Liver (tissue), 3 donors: ENCODE measurements at regions not wholly inside any gene's neighbourhood (a gene's known extent, or its start where the extent isn't known, plus 50 kb on each side); places are given as distances from the start of the nearest gene placed in this dataset.

Experiments
- EGR1 ChIP-seq, 2 donors: IDR thresholded peaks; 2 replicates each; pipeline ENCODE4 v1.6.1; 2016 to 2018; ENCODE audit warnings: antibody characterized with exemption in 2 of 2, low read depth in 2 of 2
- GABPA ChIP-seq, 2 donors: IDR thresholded peaks in 1 of 2; conservative IDR thresholded peaks in 1 of 2; 2 replicates each; pipeline ENCODE4 v1.6.1; 2016; ENCODE audit warnings: antibody characterized with exemption in 2 of 2, mild to moderate bottlenecking in 1 of 2, moderate library complexity in 1 of 2
- HNF4A ChIP-seq, 2 donors: conservative IDR thresholded peaks; 2 replicates each; pipeline ENCODE4 v1.6.1; 2016; ENCODE audit warnings: antibody characterized with exemption in 2 of 2, mild to moderate bottlenecking in 2 of 2
- JUND ChIP-seq, 2 donors: IDR thresholded peaks; 2 replicates each; pipeline ENCODE4 v1.6.1; 2016; ENCODE audit warnings: antibody characterized with exemption in 2 of 2
- RAD21 ChIP-seq, 2 donors: IDR thresholded peaks; 2 replicates each; pipeline ENCODE4 v1.6.1; 2016; ENCODE audit warnings: antibody characterized with exemption in 2 of 2, mild to moderate bottlenecking in 2 of 2
- SP1 ChIP-seq: IDR thresholded peaks from 2 replicates; pipeline ENCODE4 v1.6.1; 2018; ENCODE audit warnings: antibody characterized with exemption, mild to moderate bottlenecking
- TAF1 ChIP-seq: conservative IDR thresholded peaks from 2 replicates; pipeline ENCODE4 v1.6.1; 2016; ENCODE audit warnings: antibody characterized with exemption, mild to moderate bottlenecking
- YY1 ChIP-seq: IDR thresholded peaks from 2 replicates; pipeline ENCODE4 v1.6.1; 2016; ENCODE audit warnings: antibody characterized with exemption, mild to moderate bottlenecking
- TF ChIP-seq, protein P1 (sequence below): IDR thresholded peaks from 2 replicates; pipeline ENCODE4 v1.6.1; 2016; ENCODE audit warnings: antibody characterized with exemption
- TF ChIP-seq, protein P2 (sequence below): fragments of 150-350 bp; IDR thresholded peaks from 2 replicates; pipeline ENCODE4 v1.5.1; 2017; ENCODE audit warnings: improper control_type of control experiment, low read depth, low read length; ENCODE audit not compliant: missing input control
- TF ChIP-seq, protein P3 (sequence below): IDR thresholded peaks from 2 replicates; pipeline ENCODE4 v1.6.1; 2016; ENCODE audit warnings: antibody characterized with exemption, mild to moderate bottlenecking
- TF ChIP-seq, protein P4 (sequence below): IDR thresholded peaks from 2 replicates; pipeline ENCODE4 v1.6.1; 2016; ENCODE audit warnings: antibody characterized with exemption
- TF ChIP-seq, protein P5 (sequence below): IDR thresholded peaks from 2 replicates; pipeline ENCODE4 v1.6.1; 2016; ENCODE audit warnings: antibody characterized with exemption
- donor health status: healthy.
- donor health status: healthy.

DNA sequence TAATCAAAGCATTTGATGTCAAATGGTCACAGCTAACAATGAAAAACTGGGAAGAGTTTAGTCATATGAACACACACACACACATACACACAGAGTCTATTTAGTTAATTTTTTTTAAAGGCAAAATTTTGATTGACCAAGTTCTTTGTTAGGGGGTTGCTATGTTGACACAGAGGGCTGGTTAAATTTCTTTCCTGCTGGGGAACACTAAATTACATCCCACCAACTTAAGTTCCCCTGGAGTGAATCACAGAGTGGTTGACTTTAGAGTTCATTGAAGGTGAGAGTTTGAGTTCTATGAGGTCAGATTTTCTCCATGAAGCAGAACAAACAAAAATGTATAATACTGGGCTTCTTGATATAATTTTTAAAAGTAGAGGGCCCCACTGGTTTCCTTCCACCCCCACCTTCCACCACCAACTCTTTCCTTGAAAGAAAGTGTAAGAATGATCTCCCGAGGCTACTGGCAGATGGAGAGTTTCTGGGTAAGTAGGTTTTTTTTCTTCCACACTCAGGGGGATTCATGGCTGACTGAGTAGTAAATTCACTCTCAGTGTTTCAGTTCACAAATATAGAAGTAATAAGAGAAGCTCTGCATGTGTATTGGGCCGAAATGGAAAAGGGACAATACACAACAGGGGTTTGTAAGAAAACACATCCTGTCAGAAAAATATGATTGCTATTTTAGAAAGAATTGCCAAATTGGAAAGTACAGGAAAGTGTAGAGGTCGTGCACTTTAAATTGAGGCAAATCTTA, 917.0 kb upstream of the LCORL start:
- TF ChIP-seq, protein P1, sequence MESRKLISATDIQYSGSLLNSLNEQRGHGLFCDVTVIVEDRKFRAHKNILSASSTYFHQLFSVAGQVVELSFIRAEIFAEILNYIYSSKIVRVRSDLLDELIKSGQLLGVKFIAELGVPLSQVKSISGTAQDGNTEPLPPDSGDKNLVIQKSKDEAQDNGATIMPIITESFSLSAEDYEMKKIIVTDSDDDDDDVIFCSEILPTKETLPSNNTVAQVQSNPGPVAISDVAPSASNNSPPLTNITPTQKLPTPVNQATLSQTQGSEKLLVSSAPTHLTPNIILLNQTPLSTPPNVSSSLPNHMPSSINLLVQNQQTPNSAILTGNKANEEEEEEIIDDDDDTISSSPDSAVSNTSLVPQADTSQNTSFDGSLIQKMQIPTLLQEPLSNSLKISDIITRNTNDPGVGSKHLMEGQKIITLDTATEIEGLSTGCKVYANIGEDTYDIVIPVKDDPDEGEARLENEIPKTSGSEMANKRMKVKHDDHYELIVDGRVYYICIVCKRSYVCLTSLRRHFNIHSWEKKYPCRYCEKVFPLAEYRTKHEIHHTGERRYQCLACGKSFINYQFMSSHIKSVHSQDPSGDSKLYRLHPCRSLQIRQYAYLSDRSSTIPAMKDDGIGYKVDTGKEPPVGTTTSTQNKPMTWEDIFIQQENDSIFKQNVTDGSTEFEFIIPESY: no peak
- TF ChIP-seq, protein P2, sequence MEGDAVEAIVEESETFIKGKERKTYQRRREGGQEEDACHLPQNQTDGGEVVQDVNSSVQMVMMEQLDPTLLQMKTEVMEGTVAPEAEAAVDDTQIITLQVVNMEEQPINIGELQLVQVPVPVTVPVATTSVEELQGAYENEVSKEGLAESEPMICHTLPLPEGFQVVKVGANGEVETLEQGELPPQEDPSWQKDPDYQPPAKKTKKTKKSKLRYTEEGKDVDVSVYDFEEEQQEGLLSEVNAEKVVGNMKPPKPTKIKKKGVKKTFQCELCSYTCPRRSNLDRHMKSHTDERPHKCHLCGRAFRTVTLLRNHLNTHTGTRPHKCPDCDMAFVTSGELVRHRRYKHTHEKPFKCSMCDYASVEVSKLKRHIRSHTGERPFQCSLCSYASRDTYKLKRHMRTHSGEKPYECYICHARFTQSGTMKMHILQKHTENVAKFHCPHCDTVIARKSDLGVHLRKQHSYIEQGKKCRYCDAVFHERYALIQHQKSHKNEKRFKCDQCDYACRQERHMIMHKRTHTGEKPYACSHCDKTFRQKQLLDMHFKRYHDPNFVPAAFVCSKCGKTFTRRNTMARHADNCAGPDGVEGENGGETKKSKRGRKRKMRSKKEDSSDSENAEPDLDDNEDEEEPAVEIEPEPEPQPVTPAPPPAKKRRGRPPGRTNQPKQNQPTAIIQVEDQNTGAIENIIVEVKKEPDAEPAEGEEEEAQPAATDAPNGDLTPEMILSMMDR: no peak
- TF ChIP-seq GABPA (IDR thresholded peaks at IDR 0.05 in 1 of 2, conservative IDR thresholded peaks at IDR 0.05 in 1 of 2): no peak
- TF ChIP-seq, protein P3, sequence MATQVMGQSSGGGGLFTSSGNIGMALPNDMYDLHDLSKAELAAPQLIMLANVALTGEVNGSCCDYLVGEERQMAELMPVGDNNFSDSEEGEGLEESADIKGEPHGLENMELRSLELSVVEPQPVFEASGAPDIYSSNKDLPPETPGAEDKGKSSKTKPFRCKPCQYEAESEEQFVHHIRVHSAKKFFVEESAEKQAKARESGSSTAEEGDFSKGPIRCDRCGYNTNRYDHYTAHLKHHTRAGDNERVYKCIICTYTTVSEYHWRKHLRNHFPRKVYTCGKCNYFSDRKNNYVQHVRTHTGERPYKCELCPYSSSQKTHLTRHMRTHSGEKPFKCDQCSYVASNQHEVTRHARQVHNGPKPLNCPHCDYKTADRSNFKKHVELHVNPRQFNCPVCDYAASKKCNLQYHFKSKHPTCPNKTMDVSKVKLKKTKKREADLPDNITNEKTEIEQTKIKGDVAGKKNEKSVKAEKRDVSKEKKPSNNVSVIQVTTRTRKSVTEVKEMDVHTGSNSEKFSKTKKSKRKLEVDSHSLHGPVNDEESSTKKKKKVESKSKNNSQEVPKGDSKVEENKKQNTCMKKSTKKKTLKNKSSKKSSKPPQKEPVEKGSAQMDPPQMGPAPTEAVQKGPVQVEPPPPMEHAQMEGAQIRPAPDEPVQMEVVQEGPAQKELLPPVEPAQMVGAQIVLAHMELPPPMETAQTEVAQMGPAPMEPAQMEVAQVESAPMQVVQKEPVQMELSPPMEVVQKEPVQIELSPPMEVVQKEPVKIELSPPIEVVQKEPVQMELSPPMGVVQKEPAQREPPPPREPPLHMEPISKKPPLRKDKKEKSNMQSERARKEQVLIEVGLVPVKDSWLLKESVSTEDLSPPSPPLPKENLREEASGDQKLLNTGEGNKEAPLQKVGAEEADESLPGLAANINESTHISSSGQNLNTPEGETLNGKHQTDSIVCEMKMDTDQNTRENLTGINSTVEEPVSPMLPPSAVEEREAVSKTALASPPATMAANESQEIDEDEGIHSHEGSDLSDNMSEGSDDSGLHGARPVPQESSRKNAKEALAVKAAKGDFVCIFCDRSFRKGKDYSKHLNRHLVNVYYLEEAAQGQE: no peak
- TF ChIP-seq, protein P4, sequence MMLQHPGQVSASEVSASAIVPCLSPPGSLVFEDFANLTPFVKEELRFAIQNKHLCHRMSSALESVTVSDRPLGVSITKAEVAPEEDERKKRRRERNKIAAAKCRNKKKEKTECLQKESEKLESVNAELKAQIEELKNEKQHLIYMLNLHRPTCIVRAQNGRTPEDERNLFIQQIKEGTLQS: no peak
- no peak for TF ChIP-seq SP1
- no peak for TF ChIP-seq JUND (IDR thresholded peaks at IDR 0.05)
- no peak for TF ChIP-seq YY1
- no peak for TF ChIP-seq HNF4A (conservative IDR thresholded peaks at IDR 0.05)
- TF ChIP-seq RAD21 (IDR thresholded peaks at IDR 0.05): no peak
- TF ChIP-seq EGR1 (IDR thresholded peaks at IDR 0.05; ENCODE audit: low read depth in 2 of 2): no peak
- TF ChIP-seq TAF1: no peak
- TF ChIP-seq, protein P5, sequence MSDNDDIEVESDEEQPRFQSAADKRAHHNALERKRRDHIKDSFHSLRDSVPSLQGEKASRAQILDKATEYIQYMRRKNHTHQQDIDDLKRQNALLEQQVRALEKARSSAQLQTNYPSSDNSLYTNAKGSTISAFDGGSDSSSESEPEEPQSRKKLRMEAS: no peak
